NCI-H2196 treated with DMSO at 0.1 percent for 48 hours (cell line): ENCODE measurements at regions not wholly inside any gene's neighbourhood (a gene's known extent, or its start where the extent isn't known, plus 50 kb on each side); places are given as distances from the start of the nearest gene placed in this dataset.

ENCODE experiments used
- DNase-seq: peaks from one replicate; lab custom pipeline; 2025; ENCODE audit not compliant: unreplicated experiment; lab: John Stamatoyannopoulos, UW

- no peak for DNase-seq
Observed at GRCh38 chr1:96340686-96341085, 380.9 kb upstream of the PTBP2 start.

GRCh38 chr1:96346719-96347118, 374.9 kb upstream of the PTBP2 start:
- no peak for DNase-seq

GRCh38 chr1:96349896-96350295, 371.7 kb upstream of the PTBP2 start:
- DNase-seq, result no peak

- DNase-seq, result no peak
Observed at GRCh38 chr1:96352733-96353132, 368.9 kb upstream of the PTBP2 start.

GRCh38 chr1:96355521-96355920, 366.1 kb upstream of the PTBP2 start:
- DNase-seq, result no peak

GRCh38 chr1:96355961-96356360, 365.6 kb upstream of the PTBP2 start:
- DNase-seq, result no peak

- DNase-seq, result no peak
Observed at GRCh38 chr1:96357141-96357765, 364.3 kb upstream of the PTBP2 start.

GRCh38 chr1:96358057-96358456, 363.5 kb upstream of the PTBP2 start:
- no peak for DNase-seq

- DNase-seq, result no peak
Observed at GRCh38 chr1:96360036-96360795, 361.4 kb upstream of the PTBP2 start.

GRCh38 chr1:96361271-96361856, 360.2 kb upstream of the PTBP2 start:
- no peak for DNase-seq

GRCh38 chr1:96361961-96362360, 359.6 kb upstream of the PTBP2 start:
- DNase-seq, result no peak

- DNase-seq, result no peak
Observed at GRCh38 chr1:96362623-96363022, 359.0 kb upstream of the PTBP2 start.

- no peak for DNase-seq
Observed at GRCh38 chr1:96363826-96364225, 357.8 kb upstream of the PTBP2 start.

- no peak for DNase-seq
Observed at GRCh38 chr1:96364576-96364975, 357.0 kb upstream of the PTBP2 start.

GRCh38 chr1:96365076-96365475, 356.5 kb upstream of the PTBP2 start:
- DNase-seq, result no peak

GRCh38 chr1:96365596-96366390, 355.8 kb upstream of the PTBP2 start:
- no peak for DNase-seq

GRCh38 chr1:96366516-96366915, 355.1 kb upstream of the PTBP2 start:
- DNase-seq, result no peak

GRCh38 chr1:96367791-96368190, 353.8 kb upstream of the PTBP2 start:
- DNase-seq, result no peak

- no peak for DNase-seq
Observed at GRCh38 chr1:96370757-96371156, 350.8 kb upstream of the PTBP2 start.

- no peak for DNase-seq
Observed at GRCh38 chr1:96372881-96373280, 348.7 kb upstream of the PTBP2 start.

- no peak for DNase-seq
Observed at GRCh38 chr1:96374076-96374762, 347.4 kb upstream of the PTBP2 start.
